IMR-90 (cell line): ENCODE measurements at regions not wholly inside any gene's neighbourhood (a gene's known extent, or its start where the extent isn't known, plus 50 kb on each side); places are given as distances from the start of the nearest gene placed in this dataset.

ENCODE experiments used
- BHLHE40 ChIP-seq: fragments of 150-350 bp; IDR thresholded peaks from 2 replicates; pipeline ENCODE4 v1.6.1; 2016; ENCODE audit warnings: mild to moderate bottlenecking, low read depth, low read length
- CEBPB ChIP-seq: IDR thresholded peaks from 2 replicates; pipeline ENCODE4 v1.6.1; 2012; ENCODE audit warnings: low read depth, low read length, improper control_type of control experiment
- CTCF ChIP-seq: conservative IDR thresholded peaks from 2 replicates; pipeline ENCODE4 v1.5.1; 2012; ENCODE audit warnings: mild to moderate bottlenecking, low read depth, low read length, improper control_type of control experiment
- MAFK ChIP-seq: IDR thresholded peaks from 2 replicates; pipeline ENCODE4 v1.6.1; 2012; ENCODE audit warnings: low read depth, low read length, improper control_type of control experiment
- POLR2A ChIP-seq: IDR thresholded peaks from 2 replicates; pipeline ENCODE4 v1.6.1; 2012; ENCODE audit warnings: mild to moderate bottlenecking, low read depth, low read length
- RAD21 ChIP-seq: IDR thresholded peaks from 2 replicates; pipeline ENCODE4 v1.6.1; 2012; ENCODE audit warnings: low read length, improper control_type of control experiment
- RCOR1 ChIP-seq: IDR thresholded peaks from 2 replicates; pipeline ENCODE4 v1.6.1; 2012; ENCODE audit warnings: mild to moderate bottlenecking, low read length, improper control_type of control experiment; ENCODE audit not compliant: insufficient replicate concordance
- USF2 ChIP-seq: fragments of 150-350 bp; IDR thresholded peaks from 2 replicates; pipeline ENCODE4 v1.6.1; 2017; ENCODE audit warnings: mild to moderate bottlenecking, antibody characterized with exemption, low read length, low read depth

GRCh38 chr7:65310761-65311160 lies 62.9 kb upstream of the ZNF92 start:
- TF ChIP-seq CTCF (no peak), CEBPB (no peak), USF2 (no peak), POLR2A (no peak), BHLHE40 (no peak), RAD21 (no peak), MAFK (no peak), RCOR1 (no peak)
